Spleen (tissue), 7 donors: ENCODE measurements at regions not wholly inside any gene's neighbourhood (a gene's known extent, or its start where the extent isn't known, plus 50 kb on each side); places are given as distances from the start of the nearest gene placed in this dataset.

Experiments used
- POLR2A ChIP-seq, 3 donors: fragments of 450-650 bp; IDR thresholded peaks; one replicate each; pipeline ENCODE4 v1.5.1; 2017; ENCODE audit warnings: antibody characterized with exemption in 3 of 3, mild to moderate bottlenecking in 1 of 3
- POLR2AphosphoS5 ChIP-seq, 3 donors: sonication (generic); formaldehyde crosslinking; IDR thresholded peaks; one replicate each; pipeline ENCODE4 v1.5.1; 2017; ENCODE audit warnings: antibody characterized with exemption in 3 of 3
- TF ChIP-seq, protein P1 (sequence below), 11 experiments: fragments of 200-600 bp in 7 of 11; fragments of 450-650 bp in 4 of 11; sonication (generic) in 4 of 11; IDR thresholded peaks in 8 of 11; conservative IDR thresholded peaks in 3 of 11; 1 replicate in 7 of 11; 2 replicates in 4 of 11; pipeline versions ENCODE4 v1.4.0 to v1.8.0; 2016 to 2021; ENCODE audit warnings: antibody characterized with exemption in 11 of 11, inconsistent platforms in 4 of 11, mild to moderate bottlenecking in 1 of 11
- donor health status: DM: no; HTN: no; CAD: no; lungs with moderate emphysema.
- donor health status: DM: no; HTN: no; CAD: no.
- donor health status: DM: no; HTN: no; CAD: no.

- TF ChIP-seq POLR2A (IDR thresholded peaks at IDR 0.05) = no peak
- TF ChIP-seq, protein P1, sequence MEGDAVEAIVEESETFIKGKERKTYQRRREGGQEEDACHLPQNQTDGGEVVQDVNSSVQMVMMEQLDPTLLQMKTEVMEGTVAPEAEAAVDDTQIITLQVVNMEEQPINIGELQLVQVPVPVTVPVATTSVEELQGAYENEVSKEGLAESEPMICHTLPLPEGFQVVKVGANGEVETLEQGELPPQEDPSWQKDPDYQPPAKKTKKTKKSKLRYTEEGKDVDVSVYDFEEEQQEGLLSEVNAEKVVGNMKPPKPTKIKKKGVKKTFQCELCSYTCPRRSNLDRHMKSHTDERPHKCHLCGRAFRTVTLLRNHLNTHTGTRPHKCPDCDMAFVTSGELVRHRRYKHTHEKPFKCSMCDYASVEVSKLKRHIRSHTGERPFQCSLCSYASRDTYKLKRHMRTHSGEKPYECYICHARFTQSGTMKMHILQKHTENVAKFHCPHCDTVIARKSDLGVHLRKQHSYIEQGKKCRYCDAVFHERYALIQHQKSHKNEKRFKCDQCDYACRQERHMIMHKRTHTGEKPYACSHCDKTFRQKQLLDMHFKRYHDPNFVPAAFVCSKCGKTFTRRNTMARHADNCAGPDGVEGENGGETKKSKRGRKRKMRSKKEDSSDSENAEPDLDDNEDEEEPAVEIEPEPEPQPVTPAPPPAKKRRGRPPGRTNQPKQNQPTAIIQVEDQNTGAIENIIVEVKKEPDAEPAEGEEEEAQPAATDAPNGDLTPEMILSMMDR (IDR thresholded peaks at IDR 0.05 in 8 of 11, conservative IDR thresholded peaks at IDR 0.05 in 3 of 11) = no peak
- TF ChIP-seq POLR2AphosphoS5 (IDR thresholded peaks at IDR 0.05) = no peak
Observed at GRCh38 chr3:106176734-106177133, 307.9 kb upstream of the CBLB start.
